Neural cell (in vitro differentiated cells): ENCODE measurements at regions not wholly inside any gene's neighbourhood (a gene's known extent, or its start where the extent isn't known, plus 50 kb on each side); places are given as distances from the start of the nearest gene placed in this dataset.

Experiments used
- CTCF ChIP-seq: fragments of 450-650 bp; IDR thresholded peaks from 2 replicates; pipeline ENCODE4 v1.5.1; 2014; ENCODE audit warnings: antibody characterized with exemption, mild to moderate bottlenecking, moderate library complexity; ENCODE audit not compliant: poor library complexity, severe bottlenecking
- EP300 ChIP-seq: fragments of 450-650 bp; conservative IDR thresholded peaks from 2 replicates; pipeline ENCODE4 v1.6.1; 2014; ENCODE audit warnings: antibody characterized with exemption, mild to moderate bottlenecking, moderate library complexity; ENCODE audit not compliant: poor library complexity, severe bottlenecking
- RAD21 ChIP-seq: fragments of 450-650 bp; conservative IDR thresholded peaks from 2 replicates; pipeline ENCODE4 v1.6.1; 2014; ENCODE audit warnings: antibody characterized with exemption, mild to moderate bottlenecking, moderate library complexity
- REST ChIP-seq: IDR thresholded peaks from 2 replicates; pipeline ENCODE4 v1.6.1; 2012; ENCODE audit warnings: borderline replicate concordance
- SMC3 ChIP-seq: fragments of 450-650 bp; conservative IDR thresholded peaks from 2 replicates; pipeline ENCODE4 v1.6.1; 2014; ENCODE audit warnings: antibody characterized with exemption, mild to moderate bottlenecking, moderate library complexity; ENCODE audit not compliant: poor library complexity
- TAF1 ChIP-seq: IDR thresholded peaks from 2 replicates; pipeline ENCODE4 v1.6.1; 2012; ENCODE audit warnings: low read depth

DNA sequence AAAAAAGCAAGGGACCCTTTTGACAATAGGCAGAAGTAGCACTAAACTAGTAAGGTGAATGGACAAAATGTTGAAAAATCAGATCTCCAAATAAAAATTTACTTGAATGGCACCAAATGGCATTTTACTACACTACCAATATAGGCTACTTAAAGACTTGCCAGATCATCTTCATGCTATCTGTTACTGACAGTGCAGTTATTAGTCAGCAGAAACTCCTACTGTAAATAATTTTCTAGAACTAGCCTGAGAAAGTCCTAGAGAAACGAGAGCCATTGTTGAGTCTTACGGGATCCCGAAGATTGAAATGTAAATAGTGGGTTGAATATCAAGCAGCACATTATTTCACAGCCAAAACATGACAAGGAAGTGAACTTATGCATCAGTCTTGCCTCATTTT lies 350.3 kb downstream of the SEC23A start:
- TF ChIP-seq SMC3: no peak
- no peak for TF ChIP-seq TAF1
- TF ChIP-seq CTCF: no peak
- TF ChIP-seq REST: no peak
- TF ChIP-seq RAD21: no peak
- no peak for TF ChIP-seq EP300
